GM23338 (cell line): ENCODE measurements at regions not wholly inside any gene's neighbourhood (a gene's known extent, or its start where the extent isn't known, plus 50 kb on each side); places are given as distances from the start of the nearest gene placed in this dataset.

Experiments used
- ATAC-seq: fragments of 200-7000 bp; cut with Tn5 transposase; 3 replicates; pipeline ENCODE4 v1.9.1; 2020
- DNase-seq: peaks from one replicate; pipeline ENCODE4 v3.0.0-alpha.2; 2015; ENCODE audit warnings: low spot score
- H2AFZ ChIP-seq: fragments of 200-600 bp; sonication (generic); 2 replicates; pipeline ENCODE4 v1.8.0; 2016; ENCODE audit warnings: antibody characterized with exemption, mild to moderate bottlenecking, moderate library complexity
- H3F3A ChIP-seq: fragments of 200-600 bp; sonication (generic); replicated peaks from 2 replicates; pipeline ENCODE4 v1.8.0; 2017; ENCODE audit warnings: antibody characterized with exemption, mixed run types, low read depth
- H3K27ac ChIP-seq: fragments of 200-600 bp; sonication (generic); 2 replicates; pipeline ENCODE4 v1.6.1; 2016; ENCODE audit warnings: low read depth
- H3K27me3 ChIP-seq: fragments of 200-600 bp; sonication (generic); 2 replicates; pipeline ENCODE4 v1.8.0; 2016; ENCODE audit warnings: mild to moderate bottlenecking, mixed run types, moderate library complexity; ENCODE audit not compliant: insufficient read depth
- H3K36me3 ChIP-seq: fragments of 200-600 bp; sonication (generic); 2 replicates; pipeline ENCODE4 v1.8.0; 2016; ENCODE audit warnings: mild to moderate bottlenecking; ENCODE audit not compliant: insufficient read depth
- H3K4me1 ChIP-seq: fragments of 200-600 bp; sonication (generic); 2 replicates; pipeline ENCODE4 v1.8.0; 2016; ENCODE audit warnings: mild to moderate bottlenecking, moderate library complexity; ENCODE audit not compliant: insufficient read depth
- H3K4me2 ChIP-seq: fragments of 200-600 bp; sonication (generic); 2 replicates; pipeline ENCODE4 v1.7.1; 2017; ENCODE audit warnings: mixed run types
- H3K4me3 ChIP-seq: fragments of 200-600 bp; sonication (generic); 2 replicates; pipeline ENCODE4 v1.6.1; 2016; ENCODE audit warnings: mixed run types
- H3K79me2 ChIP-seq: fragments of 200-600 bp; sonication (generic); replicated peaks from 2 replicates; pipeline ENCODE4 v1.8.0; 2017; ENCODE audit warnings: mild to moderate bottlenecking; ENCODE audit not compliant: insufficient read depth
- H3K9me2 ChIP-seq: fragments of 200-600 bp; sonication (generic); 2 replicates; pipeline ENCODE4 v1.8.0; 2017; ENCODE audit not compliant: insufficient read depth
- H4K20me1 ChIP-seq: fragments of 200-600 bp; sonication (generic); replicated peaks from 2 replicates; pipeline ENCODE4 v1.8.0; 2017; ENCODE audit warnings: mild to moderate bottlenecking; ENCODE audit not compliant: insufficient read depth
- H3K27ac Mint-ChIP-seq: 2 replicates; pipeline ENCODE4 v1.8.0; 2020; ENCODE audit warnings: inconsistent platforms, mild to moderate bottlenecking, moderate library complexity, mixed read lengths
- H3K27me3 Mint-ChIP-seq: 3 replicates; pipeline ENCODE4 v1.8.0; 2022; ENCODE audit warnings: low read depth, mild to moderate bottlenecking, moderate library complexity, mixed read lengths, inconsistent platforms; ENCODE audit not compliant: insufficient read depth, poor library complexity
- H3K36me3 Mint-ChIP-seq: 3 replicates; pipeline ENCODE4 v1.8.0; 2021; ENCODE audit warnings: low read depth, mild to moderate bottlenecking, inconsistent platforms, moderate library complexity, mixed read lengths
- H3K4me1 Mint-ChIP-seq: 3 replicates; pipeline ENCODE4 v1.8.0; 2020; ENCODE audit warnings: mild to moderate bottlenecking, inconsistent platforms, mixed read lengths
- H3K4me3 Mint-ChIP-seq: 3 replicates; pipeline ENCODE4 v1.8.0; 2021; ENCODE audit warnings: moderate library complexity, mild to moderate bottlenecking, inconsistent platforms, mixed read lengths
- H3K9me3 Mint-ChIP-seq: 3 replicates; pipeline ENCODE4 v1.8.0; 2020; ENCODE audit warnings: moderate library complexity, mild to moderate bottlenecking, inconsistent platforms, mixed read lengths
- CREB1 ChIP-seq: fragments of 250-450 bp; sonication (Bioruptor Pico); IDR thresholded peaks from 2 replicates; pipeline ENCODE4 v1.5.0; 2020; ENCODE audit warnings: low read depth, mild to moderate bottlenecking, moderate library complexity
- CTCF ChIP-seq, 2 experiments: fragments of 200-600 bp in 1 of 2; sonication (generic) in 1 of 2; conservative IDR thresholded peaks; 2 replicates each; pipeline versions ENCODE4 v1.5.1 to v1.6.1; 2016 to 2017; ENCODE audit warnings: antibody characterized with exemption in 2 of 2, low read depth in 2 of 2, mild to moderate bottlenecking in 2 of 2, moderate library complexity in 1 of 2
- EZH2 ChIP-seq: fragments of 200-600 bp; sonication (generic); IDR thresholded peaks from one replicate; pipeline ENCODE4 v1.8.0; 2017; ENCODE audit warnings: antibody characterized with exemption, mild to moderate bottlenecking, low read depth; ENCODE audit not compliant: unreplicated experiment
- NANOG ChIP-seq: IDR thresholded peaks from 2 replicates; pipeline ENCODE4 v1.6.1; 2016; ENCODE audit warnings: antibody characterized with exemption, borderline replicate concordance
- REST ChIP-seq: IDR thresholded peaks from one replicate; pipeline ENCODE4 v1.6.1; 2018; ENCODE audit warnings: antibody characterized with exemption; ENCODE audit not compliant: unreplicated experiment
- STAT1 ChIP-seq: IDR thresholded peaks from one replicate; pipeline ENCODE4 v1.6.1; 2016; ENCODE audit warnings: antibody characterized with exemption; ENCODE audit not compliant: unreplicated experiment

GRCh38 chr5:8360012-8360411 is 491.1 kb downstream of the MTRR start (continued):
- TF ChIP-seq EZH2 = no peak
- TF ChIP-seq NANOG = no peak
- TF ChIP-seq CREB1 (CRISPR knock-in tag) = no peak
- no peak for TF ChIP-seq STAT1
- TF ChIP-seq REST = no peak

- no peak overlapping the region for H3K27ac ChIP-seq
- H3K27ac Mint-ChIP-seq = no peak overlapping the region
- no peaks in the 10 kb centered on the region for H3K27me3 Mint-ChIP-seq
These were observed 493.5 kb downstream of the MTRR start for GRCh38 chr5:8362495-8362894.

More at GRCh38 chr5:8362495-8362894, 493.5 kb downstream of the MTRR start:
- no peaks in the 10 kb centered on the region for H3K9me3 Mint-ChIP-seq
- Histone ChIP-seq H3K4me3 (no peak overlapping the region), H3F3A (no peaks in the 10 kb centered on the region), H3K4me2 (no peak overlapping the region), H3K27me3 (no peaks in the 10 kb centered on the region), H3K9me2 (no peaks in the 10 kb centered on the region), H3K36me3 (no peaks in the 10 kb centered on the region), H3K4me1 (no peaks in the 10 kb centered on the region), H4K20me1 (no peaks in the 10 kb centered on the region), H3K79me2 (no peaks in the 10 kb centered on the region), H2AFZ (no peak overlapping the region)
- TF ChIP-seq EZH2 (no peak), REST (no peak), CTCF (conservative IDR thresholded peaks at IDR 0.05; ENCODE audit: low read depth in 2 of 2) (no peak)
- H3K4me3 Mint-ChIP-seq = no peak overlapping the region
- ATAC-seq = no peak
- DNase-seq = no peak
- no peaks in the 10 kb centered on the region for H3K4me1 Mint-ChIP-seq
- H3K36me3 Mint-ChIP-seq = no peaks in the 10 kb centered on the region
